Chondrocyte (in vitro differentiated cells): ENCODE measurements at regions not wholly inside any gene's neighbourhood (a gene's known extent, or its start where the extent isn't known, plus 50 kb on each side); places are given as distances from the start of the nearest gene placed in this dataset.

ENCODE experiments used
- DNase-seq: peaks from one replicate; pipeline ENCODE4 v3.0.0; 2021; ENCODE audit warnings: mixed read lengths, low spot score
- H3K27ac Mint-ChIP-seq: one replicate; pipeline ENCODE4 v1.8.0; 2021; ENCODE audit warnings: mild to moderate bottlenecking, moderate library complexity, mixed read lengths; ENCODE audit not compliant: unreplicated experiment
- H3K27me3 Mint-ChIP-seq: 2 replicates; pipeline ENCODE4 v1.8.0; 2021; ENCODE audit warnings: low read depth, mixed read lengths
- H3K36me3 Mint-ChIP-seq: 2 replicates; pipeline ENCODE4 v1.8.0; 2021; ENCODE audit warnings: low read depth, mixed read lengths
- H3K4me1 Mint-ChIP-seq: 2 replicates; pipeline ENCODE4 v1.8.0; 2021; ENCODE audit warnings: low read depth, mild to moderate bottlenecking, mixed read lengths
- H3K4me3 Mint-ChIP-seq: one replicate; pipeline ENCODE4 v1.8.0; 2021; ENCODE audit warnings: mild to moderate bottlenecking, moderate library complexity, mixed read lengths; ENCODE audit not compliant: unreplicated experiment
- H3K9me3 Mint-ChIP-seq: 2 replicates; pipeline ENCODE4 v1.8.0; 2021; ENCODE audit warnings: low read depth, mixed read lengths
- TF ChIP-seq, protein P1 (sequence below): fragments of 200-600 bp; sonication (generic); IDR thresholded peaks from 2 replicates; pipeline ENCODE4 v1.5.0; 2021; ENCODE audit warnings: antibody characterized with exemption, mild to moderate bottlenecking, moderate library complexity

DNA sequence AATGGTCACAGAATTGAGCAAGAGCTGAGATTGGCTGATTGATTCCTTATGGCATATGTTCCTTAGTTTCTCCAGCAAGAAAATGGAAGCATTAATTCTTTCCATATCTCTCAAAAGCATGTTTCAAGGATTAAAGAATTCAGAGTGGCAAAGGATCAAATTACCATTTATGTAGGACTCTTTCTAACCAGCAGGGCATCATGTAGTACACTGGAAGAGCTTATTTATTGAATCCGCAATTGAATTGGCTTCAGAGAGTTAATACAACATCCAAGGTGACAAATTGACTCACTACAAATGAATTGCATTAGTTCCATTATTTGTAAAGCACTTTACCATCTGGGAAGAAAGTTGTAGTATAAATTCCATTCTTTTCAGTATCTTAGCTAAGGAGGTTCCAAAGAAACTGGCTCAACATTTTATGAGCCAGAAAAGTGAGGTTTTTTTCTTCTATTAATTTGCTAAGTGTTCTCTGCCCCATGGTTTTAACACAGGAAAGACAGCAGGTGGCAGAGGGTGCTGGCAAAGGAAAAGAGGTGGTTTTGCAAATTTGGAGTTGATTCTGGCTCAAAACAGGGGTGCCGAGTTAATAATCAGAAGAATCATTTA, 409.9 kb downstream of the MTX2 start:
- Mint-ChIP-seq H3K36me3 (no peaks in the 10 kb centered on the region), H3K4me1 (no peaks in the 10 kb centered on the region), H3K4me3 (no peak overlapping the region), H3K27ac (no peak overlapping the region), H3K27me3 (peaks cover 36% of the 10 kb centered on the region), H3K9me3 (no peaks in the 10 kb centered on the region)
- TF ChIP-seq, protein P1, sequence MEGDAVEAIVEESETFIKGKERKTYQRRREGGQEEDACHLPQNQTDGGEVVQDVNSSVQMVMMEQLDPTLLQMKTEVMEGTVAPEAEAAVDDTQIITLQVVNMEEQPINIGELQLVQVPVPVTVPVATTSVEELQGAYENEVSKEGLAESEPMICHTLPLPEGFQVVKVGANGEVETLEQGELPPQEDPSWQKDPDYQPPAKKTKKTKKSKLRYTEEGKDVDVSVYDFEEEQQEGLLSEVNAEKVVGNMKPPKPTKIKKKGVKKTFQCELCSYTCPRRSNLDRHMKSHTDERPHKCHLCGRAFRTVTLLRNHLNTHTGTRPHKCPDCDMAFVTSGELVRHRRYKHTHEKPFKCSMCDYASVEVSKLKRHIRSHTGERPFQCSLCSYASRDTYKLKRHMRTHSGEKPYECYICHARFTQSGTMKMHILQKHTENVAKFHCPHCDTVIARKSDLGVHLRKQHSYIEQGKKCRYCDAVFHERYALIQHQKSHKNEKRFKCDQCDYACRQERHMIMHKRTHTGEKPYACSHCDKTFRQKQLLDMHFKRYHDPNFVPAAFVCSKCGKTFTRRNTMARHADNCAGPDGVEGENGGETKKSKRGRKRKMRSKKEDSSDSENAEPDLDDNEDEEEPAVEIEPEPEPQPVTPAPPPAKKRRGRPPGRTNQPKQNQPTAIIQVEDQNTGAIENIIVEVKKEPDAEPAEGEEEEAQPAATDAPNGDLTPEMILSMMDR = no peak
- no peak for DNase-seq

DNA sequence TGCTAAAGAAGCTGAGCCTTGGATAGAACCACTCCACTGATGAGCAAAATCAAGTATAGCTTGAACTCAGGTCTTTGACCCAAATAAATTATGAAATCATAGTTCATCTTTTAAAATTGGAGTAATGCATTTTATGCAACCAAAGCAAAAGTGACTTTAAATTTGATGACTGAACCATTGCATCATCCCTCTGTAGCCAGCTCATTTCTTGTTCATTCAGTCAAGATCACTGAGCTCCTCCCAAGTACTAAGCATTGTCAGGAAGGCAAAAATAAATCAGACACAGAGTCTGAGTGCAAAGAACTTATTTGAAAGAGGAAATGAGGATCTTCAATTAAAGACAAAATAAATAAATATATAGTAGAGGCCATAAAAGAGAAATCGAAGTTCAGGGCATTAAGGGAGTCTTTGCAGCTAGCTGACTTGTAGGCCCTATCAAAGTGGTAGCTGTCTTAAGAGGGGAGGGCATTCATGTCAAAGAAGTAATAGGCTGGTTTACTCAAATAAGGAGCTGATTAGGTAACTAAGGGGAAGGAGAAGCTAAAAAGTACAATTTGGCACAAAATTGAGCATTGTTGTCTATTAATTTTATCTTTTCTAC, 411.8 kb downstream of the MTX2 start:
- Mint-ChIP-seq H3K4me3 (no peak overlapping the region), H3K4me1 (no peaks in the 10 kb centered on the region), H3K27me3 (peaks cover 38% of the 10 kb centered on the region), H3K36me3 (no peaks in the 10 kb centered on the region), H3K9me3 (no peaks in the 10 kb centered on the region), H3K27ac (no peak overlapping the region)
- TF ChIP-seq, protein P1 = no peak
- DNase-seq = no peak

DNA sequence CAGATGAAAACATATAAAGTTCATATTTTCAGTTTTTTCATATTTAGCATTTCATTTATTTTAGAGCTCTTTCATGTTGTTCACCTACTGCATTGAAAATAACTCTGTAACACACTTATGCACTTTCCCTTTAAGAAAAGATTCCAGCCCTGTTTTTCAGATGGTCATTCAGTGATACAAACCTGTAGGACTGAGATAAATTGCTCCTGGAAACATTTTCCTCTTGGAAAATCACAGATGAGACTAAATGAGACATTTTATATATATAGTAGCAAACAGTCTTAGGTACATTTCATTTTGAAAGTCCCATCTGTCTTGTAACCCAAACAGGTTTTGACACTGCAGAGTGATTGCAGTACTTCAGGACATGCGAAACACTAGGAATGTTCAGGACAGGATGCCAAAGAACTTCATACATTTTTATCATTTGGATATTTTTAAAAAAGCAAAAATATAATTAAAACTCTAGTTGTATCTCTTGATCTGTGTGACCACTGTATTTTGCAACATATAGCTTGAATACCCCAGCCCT, 412.4 kb downstream of the MTX2 start:
- H3K27me3 Mint-ChIP-seq = peaks cover 37% of the 10 kb centered on the region
- DNase-seq = no peak
- TF ChIP-seq, protein P1 = no peak
- no peak overlapping the region for H3K4me3 Mint-ChIP-seq
- H3K36me3 Mint-ChIP-seq = no peaks in the 10 kb centered on the region
- no peaks in the 10 kb centered on the region for H3K4me1 Mint-ChIP-seq
- no peak overlapping the region for H3K27ac Mint-ChIP-seq
- H3K9me3 Mint-ChIP-seq = no peaks in the 10 kb centered on the region

DNA sequence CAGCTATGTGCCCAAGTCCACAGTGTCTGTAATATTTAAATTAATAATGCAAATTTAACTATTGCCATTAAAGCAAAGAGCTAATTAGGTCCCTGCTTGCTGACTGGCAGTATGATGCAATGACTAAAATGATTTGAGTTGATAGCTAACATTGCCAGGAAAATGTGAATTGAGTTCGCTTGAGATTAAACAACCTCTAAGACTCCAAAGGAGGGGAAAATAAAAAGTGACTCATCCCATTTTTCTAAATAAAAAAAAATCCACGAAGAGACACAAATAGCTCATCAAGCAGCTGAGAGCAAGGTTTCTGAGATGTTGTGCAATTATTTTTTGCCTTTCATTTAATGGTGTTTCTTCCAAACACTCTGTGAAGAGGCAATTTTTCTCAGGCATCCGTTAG, 413.0 kb downstream of the MTX2 start:
- Mint-ChIP-seq H3K4me3 (no peak overlapping the region), H3K4me1 (no peaks in the 10 kb centered on the region), H3K27me3 (peaks cover 34% of the 10 kb centered on the region), H3K9me3 (no peaks in the 10 kb centered on the region), H3K36me3 (no peaks in the 10 kb centered on the region), H3K27ac (no peak overlapping the region)
- DNase-seq = no peak
- TF ChIP-seq, protein P1 = no peak

DNA sequence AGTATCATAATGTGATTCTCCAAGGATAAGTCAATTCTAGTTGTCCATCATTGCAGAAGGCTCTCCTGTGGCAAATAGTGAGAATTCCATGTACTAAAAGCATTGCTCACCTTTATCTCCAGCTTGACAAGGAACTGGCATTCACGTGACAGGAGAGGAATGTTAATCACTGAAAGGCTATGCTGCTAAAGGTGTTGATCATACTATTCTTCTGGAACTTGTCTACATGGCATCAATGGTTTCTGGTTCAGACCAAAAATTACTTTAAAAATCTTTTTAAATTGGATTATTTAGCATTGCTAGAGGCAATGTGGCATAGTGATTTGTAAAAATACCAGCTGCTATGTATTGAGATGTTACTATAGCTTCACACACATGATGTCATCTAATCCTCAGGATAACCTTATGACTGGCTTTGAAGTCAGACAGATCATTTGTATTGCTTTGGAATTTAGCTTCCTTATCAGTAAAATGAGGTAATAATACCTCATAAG, 414.4 kb downstream of the MTX2 start:
- H3K9me3 Mint-ChIP-seq = no peaks in the 10 kb centered on the region
- no peak for DNase-seq
- no peaks in the 10 kb centered on the region for H3K36me3 Mint-ChIP-seq
- H3K27me3 Mint-ChIP-seq = peaks cover 38% of the 10 kb centered on the region
- no peaks in the 10 kb centered on the region for H3K4me1 Mint-ChIP-seq
- H3K4me3 Mint-ChIP-seq = no peak overlapping the region
- TF ChIP-seq, protein P1 = no peak
- H3K27ac Mint-ChIP-seq = no peak overlapping the region
